ENCODE measurements at regions not wholly inside any gene's neighbourhood (a gene's known extent, or its start where the extent isn't known, plus 50 kb on each side); places are given as distances from the start of the nearest gene placed in this dataset.

DNA sequence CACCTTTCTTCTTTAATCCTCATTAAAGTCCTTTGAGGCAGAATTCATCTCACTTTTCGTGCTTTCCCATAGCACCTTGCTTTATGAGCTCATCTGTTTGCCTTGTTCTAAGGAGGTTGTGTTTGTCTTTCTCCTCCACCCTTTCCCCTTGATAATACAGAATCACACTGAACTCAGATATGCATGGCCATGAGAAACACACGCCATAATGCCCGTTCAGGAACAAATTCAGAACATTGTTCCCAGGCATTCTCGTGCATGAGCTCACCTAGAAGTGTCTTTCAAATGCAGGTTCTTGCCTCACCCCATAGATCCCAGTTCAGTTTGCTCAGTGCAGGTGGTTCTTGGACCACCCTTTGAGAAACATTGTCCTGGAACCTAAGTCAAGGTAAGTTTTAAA is 71.1 kb downstream of the TMEM114 start:
- TF ChIP-seq TAF1 (IDR thresholded peaks at IDR 0.05; ENCODE audit: borderline replicate concordance, insufficient read depth, low read length) (no peak), POLR2AphosphoS5 (IDR thresholded peaks at IDR 0.05; ENCODE audit: low read depth, low read length) (no peak), FOXP2 (optimal IDR thresholded peaks at IDR 0.05; ENCODE audit: borderline replicate concordance, extremely low read depth, extremely low read length, insufficient read depth) (no peak), SIN3A (IDR thresholded peaks at IDR 0.05; ENCODE audit: borderline replicate concordance, insufficient read depth, low read length) (no peak)
- TF ChIP-seq, protein P1, sequence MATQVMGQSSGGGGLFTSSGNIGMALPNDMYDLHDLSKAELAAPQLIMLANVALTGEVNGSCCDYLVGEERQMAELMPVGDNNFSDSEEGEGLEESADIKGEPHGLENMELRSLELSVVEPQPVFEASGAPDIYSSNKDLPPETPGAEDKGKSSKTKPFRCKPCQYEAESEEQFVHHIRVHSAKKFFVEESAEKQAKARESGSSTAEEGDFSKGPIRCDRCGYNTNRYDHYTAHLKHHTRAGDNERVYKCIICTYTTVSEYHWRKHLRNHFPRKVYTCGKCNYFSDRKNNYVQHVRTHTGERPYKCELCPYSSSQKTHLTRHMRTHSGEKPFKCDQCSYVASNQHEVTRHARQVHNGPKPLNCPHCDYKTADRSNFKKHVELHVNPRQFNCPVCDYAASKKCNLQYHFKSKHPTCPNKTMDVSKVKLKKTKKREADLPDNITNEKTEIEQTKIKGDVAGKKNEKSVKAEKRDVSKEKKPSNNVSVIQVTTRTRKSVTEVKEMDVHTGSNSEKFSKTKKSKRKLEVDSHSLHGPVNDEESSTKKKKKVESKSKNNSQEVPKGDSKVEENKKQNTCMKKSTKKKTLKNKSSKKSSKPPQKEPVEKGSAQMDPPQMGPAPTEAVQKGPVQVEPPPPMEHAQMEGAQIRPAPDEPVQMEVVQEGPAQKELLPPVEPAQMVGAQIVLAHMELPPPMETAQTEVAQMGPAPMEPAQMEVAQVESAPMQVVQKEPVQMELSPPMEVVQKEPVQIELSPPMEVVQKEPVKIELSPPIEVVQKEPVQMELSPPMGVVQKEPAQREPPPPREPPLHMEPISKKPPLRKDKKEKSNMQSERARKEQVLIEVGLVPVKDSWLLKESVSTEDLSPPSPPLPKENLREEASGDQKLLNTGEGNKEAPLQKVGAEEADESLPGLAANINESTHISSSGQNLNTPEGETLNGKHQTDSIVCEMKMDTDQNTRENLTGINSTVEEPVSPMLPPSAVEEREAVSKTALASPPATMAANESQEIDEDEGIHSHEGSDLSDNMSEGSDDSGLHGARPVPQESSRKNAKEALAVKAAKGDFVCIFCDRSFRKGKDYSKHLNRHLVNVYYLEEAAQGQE (IDR thresholded peaks at IDR 0.05; ENCODE audit: insufficient read depth in 1 of 2, low read depth in 2 of 2, low read length in 2 of 2): no peak

DNA sequence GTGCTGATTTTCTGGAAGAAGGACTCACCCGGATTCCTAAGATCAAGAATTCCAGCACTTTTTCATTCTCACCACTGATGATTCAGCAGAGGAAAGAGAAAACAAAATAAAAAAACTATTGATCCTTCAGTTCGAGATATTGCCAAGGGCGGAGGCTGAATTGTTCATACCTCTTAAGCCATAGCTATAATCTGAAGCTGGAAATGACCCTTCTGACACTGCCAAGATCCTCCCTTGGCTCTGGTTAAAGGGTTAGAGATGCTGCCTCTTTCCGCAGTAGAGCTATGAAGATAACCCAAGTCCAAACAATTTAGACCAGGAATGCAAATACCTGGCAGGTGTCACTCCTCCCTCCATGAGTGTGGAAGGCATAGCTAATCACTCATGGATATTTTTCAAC is 73.0 kb downstream of the TMEM114 start:
- TF ChIP-seq TAF1 (IDR thresholded peaks at IDR 0.05; ENCODE audit: borderline replicate concordance, insufficient read depth, low read length) (no peak), FOXP2 (optimal IDR thresholded peaks at IDR 0.05; ENCODE audit: borderline replicate concordance, extremely low read depth, extremely low read length, insufficient read depth) (no peak), POLR2AphosphoS5 (IDR thresholded peaks at IDR 0.05; ENCODE audit: low read depth, low read length) (no peak), SIN3A (IDR thresholded peaks at IDR 0.05; ENCODE audit: borderline replicate concordance, insufficient read depth, low read length) (no peak)
- TF ChIP-seq, protein P1 (IDR thresholded peaks at IDR 0.05; ENCODE audit: insufficient read depth in 1 of 2, low read depth in 2 of 2, low read length in 2 of 2): no peak

DNA sequence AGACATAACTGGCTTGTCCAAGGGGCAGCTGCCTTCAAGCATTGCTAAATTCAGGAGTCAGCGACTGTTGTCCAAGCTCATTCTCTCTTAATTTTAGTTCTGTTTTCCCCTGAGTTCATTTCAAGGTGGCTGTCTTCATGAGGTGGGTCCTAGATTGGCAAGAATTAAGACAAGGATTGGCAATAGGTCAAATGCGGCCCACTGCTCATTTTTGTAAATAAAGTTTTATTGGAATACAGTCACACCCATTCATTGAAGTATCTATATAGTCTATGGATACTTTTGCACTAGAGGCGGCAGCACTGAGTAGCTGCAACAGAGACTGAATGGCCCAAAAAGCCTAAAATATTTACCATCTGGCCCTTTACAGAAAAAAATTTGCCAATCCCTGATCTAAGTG is 73.8 kb downstream of the TMEM114 start:
- no peak for TF ChIP-seq FOXP2 (optimal IDR thresholded peaks at IDR 0.05; ENCODE audit: borderline replicate concordance, extremely low read depth, extremely low read length, insufficient read depth)
- no peak for TF ChIP-seq SIN3A (IDR thresholded peaks at IDR 0.05; ENCODE audit: borderline replicate concordance, insufficient read depth, low read length)
- TF ChIP-seq TAF1 (IDR thresholded peaks at IDR 0.05; ENCODE audit: borderline replicate concordance, insufficient read depth, low read length): no peak
- TF ChIP-seq, protein P1 (IDR thresholded peaks at IDR 0.05; ENCODE audit: insufficient read depth in 1 of 2, low read depth in 2 of 2, low read length in 2 of 2): no peak
- TF ChIP-seq POLR2AphosphoS5 (IDR thresholded peaks at IDR 0.05; ENCODE audit: low read depth, low read length): no peak

DNA sequence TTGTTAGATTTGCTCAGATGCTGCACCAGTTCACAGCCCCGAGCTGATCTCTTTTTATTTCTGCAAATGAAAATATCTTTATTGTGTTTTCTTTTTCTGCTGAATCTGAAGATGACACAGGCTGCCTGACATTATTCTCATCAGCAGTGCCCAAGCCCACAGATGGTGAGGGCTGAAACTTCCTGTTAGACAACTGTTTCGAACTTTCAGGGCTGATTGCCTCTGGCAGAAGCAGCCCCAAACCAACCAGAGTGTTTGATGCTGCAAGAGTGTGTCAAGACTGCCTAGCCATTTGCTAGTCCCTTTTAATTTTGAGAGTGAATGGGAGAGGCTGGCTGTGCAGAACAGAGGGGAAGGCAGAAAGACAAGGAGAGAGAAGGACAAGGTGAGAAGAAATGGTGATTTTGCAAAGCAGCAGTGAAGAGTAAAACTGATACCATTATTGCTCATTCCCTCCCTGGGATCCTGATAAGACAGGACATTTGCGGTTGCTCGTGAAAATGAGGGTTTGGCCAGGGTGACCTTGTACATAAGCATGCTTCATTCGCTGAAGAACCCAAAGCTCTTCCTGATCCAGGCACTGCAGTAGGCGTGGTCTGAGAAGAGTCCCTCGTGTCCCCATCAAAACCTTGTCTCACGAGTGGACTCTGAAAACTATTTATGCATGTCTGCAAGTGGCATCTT is 77.2 kb downstream of the TMEM114 start:
- TF ChIP-seq, protein P1 (IDR thresholded peaks at IDR 0.05; ENCODE audit: insufficient read depth in 1 of 2, low read depth in 2 of 2, low read length in 2 of 2): no peak
- TF ChIP-seq POLR2AphosphoS5 (IDR thresholded peaks at IDR 0.05; ENCODE audit: low read depth, low read length) (no peak), FOXP2 (optimal IDR thresholded peaks at IDR 0.05; ENCODE audit: borderline replicate concordance, extremely low read depth, extremely low read length, insufficient read depth) (no peak), SIN3A (IDR thresholded peaks at IDR 0.05; ENCODE audit: borderline replicate concordance, insufficient read depth, low read length) (no peak), TAF1 (IDR thresholded peaks at IDR 0.05; ENCODE audit: borderline replicate concordance, insufficient read depth, low read length) (no peak)

Measured in PFSK-1 (cell line).